Skin epidermis (tissue), 12 donors: ENCODE measurements at regions not wholly inside any gene's neighbourhood (a gene's known extent, or its start where the extent isn't known, plus 50 kb on each side); places are given as distances from the start of the nearest gene placed in this dataset.

Experiments
- H3K27ac ChIP-seq, 21 experiments: fragments of 200-600 bp; sonication (generic) in 11 of 21; one replicate each; pipeline ENCODE4 v1.5.0; 2020; ENCODE audit warnings: mild to moderate bottlenecking in 3 of 21, inconsistent platforms in 2 of 21, moderate library complexity in 2 of 21
- H3K4me3 ChIP-seq, 7 experiments: fragments of 200-600 bp; sonication (generic) in 2 of 7; one replicate each; pipeline ENCODE4 v1.5.0; 2020; ENCODE audit warnings: inconsistent platforms in 2 of 7, mild to moderate bottlenecking in 2 of 7, moderate library complexity in 1 of 7

DNA sequence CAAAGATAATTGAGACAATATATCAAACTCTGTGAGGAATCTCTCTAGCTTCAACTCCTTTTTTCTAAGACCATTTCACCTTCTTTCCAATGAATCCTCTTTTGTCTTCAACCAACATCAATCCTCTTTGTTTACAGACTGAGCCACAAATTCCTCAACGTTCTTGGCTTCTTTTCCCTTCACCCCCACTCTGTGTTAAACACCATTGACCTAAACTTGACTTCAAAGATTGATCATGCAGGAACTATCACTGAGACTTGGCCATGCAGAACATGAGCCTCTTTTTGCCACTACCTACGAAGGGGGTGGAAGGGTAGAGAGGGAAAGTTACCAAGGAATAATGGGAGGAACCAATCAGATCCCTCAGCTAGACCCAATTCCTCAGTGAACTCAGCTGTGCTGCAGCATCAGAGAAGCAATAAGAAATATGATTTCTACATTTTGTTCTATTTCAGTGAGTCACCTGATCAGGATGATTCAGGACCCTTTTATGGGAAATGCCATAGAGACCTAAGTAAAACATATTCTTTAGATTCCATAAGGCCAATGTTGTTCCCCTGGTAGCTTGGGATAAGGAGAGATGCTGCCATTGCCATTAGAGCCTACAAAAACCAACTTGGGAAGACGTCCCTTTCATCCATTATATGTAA lies 187.7 kb upstream of the RGMB start:
- H3K4me3 ChIP-seq, result no peak overlapping the region
- H3K27ac ChIP-seq, result no peak overlapping the region

DNA sequence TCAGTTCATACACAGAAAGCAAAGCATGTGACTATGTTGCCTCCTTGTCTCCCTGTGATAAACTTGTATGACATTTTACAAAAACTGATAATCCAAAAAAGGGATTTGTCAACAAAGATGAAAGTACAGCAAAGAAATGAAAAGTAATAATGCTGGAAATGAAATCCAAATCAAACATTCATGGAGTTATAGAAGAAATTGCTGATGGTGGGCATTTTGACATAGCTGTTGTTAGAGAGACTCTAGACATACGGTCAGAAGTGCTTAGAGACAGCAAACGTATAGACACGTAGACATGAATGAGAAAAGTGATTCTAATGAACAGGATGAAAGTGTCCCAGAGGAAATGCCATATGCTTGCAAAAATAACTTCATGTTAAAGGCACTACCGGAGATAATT lies 186.9 kb upstream of the RGMB start:
- Histone ChIP-seq H3K4me3 (no peak overlapping the region), H3K27ac (no peak overlapping the region)

DNA sequence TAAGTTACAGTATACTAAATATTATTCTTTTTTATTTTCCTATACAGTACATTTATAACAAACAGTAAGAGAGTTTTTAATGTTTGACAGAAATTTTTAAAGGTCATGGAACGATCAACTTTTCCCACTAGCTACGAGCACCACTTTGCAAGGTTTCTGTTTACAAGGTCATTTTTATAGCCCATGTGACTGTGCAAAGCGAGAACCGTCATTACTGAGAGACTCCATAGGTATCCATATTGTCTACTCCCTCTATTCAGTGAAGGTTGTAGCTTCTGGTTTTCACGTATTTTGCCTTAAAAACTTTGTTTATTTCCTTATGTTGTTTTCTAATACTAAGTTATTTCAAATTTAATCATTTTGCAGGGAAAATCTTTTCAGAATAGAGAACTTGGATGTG lies 186.3 kb upstream of the RGMB start:
- H3K4me3 ChIP-seq, result no peak overlapping the region
- H3K27ac ChIP-seq, result no peak overlapping the region

DNA sequence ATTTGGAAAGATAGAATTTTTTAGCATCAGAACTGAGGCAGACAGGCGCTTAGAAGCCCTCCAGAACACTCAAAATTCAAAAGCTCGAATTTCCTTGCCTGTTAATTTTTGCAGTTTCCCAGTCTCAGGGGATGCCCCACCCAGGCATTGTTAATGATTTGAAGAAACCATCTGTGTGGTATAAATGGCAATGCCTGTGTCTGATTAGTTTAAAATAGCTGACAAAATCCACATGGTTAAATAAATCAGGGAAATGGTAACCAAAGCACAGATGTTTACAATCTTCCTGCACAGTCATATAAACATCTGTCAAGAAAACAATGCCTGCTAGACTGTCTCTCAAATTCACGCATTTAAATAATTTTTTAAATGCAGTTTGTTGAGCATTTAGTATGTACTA lies 185.2 kb upstream of the RGMB start:
- Histone ChIP-seq H3K27ac (no peak overlapping the region), H3K4me3 (no peak overlapping the region)

DNA sequence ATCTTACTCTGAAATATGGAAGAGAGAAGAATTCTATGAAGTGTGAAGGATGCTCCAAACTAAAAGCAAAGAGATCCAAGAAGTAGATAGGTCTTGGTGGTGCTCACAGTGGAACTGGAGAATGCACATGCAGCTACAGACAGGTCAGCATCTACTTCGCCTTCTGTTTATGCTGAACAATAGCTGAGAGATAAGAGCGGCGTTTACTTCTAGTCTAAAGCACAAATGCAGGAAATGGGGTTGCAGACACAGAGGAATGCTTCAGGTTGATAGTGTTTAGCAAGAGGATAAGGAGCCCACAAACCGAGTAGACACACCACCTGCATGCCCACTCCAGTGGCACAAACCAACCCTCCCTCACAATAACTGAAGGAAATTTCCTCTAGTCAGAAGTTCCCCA lies 180.0 kb upstream of the RGMB start:
- Histone ChIP-seq H3K27ac (no peak overlapping the region), H3K4me3 (no peak overlapping the region)

DNA sequence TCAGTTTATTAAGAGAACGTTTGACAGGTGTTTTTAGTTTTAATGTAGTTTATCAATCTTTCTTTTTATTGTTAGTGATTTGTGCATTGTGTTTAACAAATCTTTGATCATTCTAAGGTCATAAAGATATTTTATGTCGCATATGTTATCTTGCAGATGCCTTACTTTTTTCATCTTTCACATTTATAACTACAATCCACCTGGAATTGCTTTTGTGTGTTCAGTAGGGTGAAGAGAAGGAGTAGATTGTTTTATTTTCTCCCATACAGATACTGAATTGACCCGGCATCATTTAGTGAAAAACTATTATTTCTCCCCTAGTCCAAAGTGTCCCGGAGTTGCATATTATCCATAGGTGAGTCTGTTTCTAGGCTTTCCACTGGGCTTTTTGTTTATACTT lies 179.4 kb upstream of the RGMB start:
- H3K4me3 ChIP-seq, result no peak overlapping the region
- H3K27ac ChIP-seq, result no peak overlapping the region

DNA sequence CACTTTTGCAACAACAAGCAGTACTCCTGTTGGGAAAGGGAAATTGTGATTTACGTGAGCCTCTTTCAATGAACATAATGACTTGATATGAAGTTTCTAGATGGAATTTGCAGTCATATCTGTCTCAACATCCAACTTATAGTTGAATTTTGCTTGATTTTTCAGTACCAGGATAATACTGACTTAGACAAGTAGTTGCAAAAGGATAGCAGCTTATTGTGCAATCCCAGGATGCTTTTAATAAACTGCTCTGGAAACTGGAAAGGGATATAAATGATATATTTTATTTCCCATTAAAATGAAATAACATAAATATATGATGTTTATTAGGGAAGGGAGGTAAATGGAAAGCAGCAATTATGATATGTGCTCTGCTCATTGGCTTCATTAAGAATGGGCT lies 174.4 kb upstream of the RGMB start:
- no peak overlapping the region for H3K4me3 ChIP-seq
- H3K27ac ChIP-seq, result no peak overlapping the region

DNA sequence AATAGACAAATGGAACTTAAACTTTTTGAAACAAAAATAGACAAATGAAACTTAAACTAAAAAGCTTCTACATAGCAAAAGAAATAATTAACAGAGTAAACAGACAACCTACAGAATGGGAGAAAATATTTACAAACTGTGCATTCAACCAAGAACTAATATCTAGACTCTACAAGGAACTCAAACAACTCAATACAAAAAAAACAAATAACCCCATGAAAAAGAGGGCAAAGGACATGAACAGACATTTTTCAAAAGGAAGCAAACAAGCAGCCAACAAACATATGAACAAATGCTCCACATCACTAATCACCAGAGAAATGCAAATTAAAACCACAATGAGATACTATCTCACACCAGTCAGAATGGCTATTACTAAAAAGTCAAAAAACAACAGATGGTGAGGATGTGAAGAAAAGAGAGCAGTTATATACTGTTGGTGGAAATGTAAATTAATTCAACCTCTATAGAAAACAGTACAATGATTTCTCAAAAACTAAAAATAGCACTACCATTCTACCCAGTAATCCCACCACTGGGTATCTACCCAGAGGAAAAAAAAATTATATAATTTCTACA lies 170.8 kb upstream of the RGMB start:
- Histone ChIP-seq H3K27ac (no peak overlapping the region), H3K4me3 (no peak overlapping the region)

DNA sequence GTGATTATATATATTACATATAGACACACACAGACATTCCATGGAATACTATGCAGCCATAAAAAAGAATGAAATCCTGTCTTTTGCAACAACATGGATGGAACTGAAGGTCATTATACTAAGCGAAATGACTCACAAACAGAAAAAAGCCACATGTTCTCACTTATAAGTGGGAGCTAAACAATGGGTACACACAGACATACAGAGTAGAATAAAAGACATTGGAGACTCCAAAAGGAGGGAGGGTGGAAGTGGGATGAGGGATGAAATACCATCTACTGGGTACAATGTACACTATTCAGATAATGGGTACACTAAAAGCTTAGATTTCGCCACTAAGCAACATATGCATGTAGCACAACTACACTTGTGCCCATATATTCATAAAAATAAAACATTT lies 170.0 kb upstream of the RGMB start:
- no peak overlapping the region for H3K4me3 ChIP-seq
- no peak overlapping the region for H3K27ac ChIP-seq

DNA sequence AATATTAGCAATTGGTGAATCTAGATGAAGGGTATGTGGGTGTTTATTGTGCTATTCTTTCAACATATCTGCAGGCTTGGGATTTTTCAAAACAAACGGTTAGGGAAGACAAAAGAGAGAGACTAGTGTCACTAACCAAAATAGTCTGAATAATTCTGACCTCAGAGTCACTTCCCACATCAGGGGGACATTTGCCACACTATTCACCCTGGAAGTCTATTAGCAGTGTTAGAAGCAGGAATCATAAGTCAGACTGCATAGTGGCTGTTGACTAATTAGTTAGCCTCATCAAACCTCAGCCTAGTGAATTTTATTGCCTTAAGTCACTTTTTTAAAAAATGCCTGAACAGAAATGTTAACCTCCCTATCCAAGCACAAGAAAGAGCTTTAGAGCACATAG lies 169.2 kb upstream of the RGMB start:
- no peak overlapping the region for H3K27ac ChIP-seq
- no peak overlapping the region for H3K4me3 ChIP-seq

DNA sequence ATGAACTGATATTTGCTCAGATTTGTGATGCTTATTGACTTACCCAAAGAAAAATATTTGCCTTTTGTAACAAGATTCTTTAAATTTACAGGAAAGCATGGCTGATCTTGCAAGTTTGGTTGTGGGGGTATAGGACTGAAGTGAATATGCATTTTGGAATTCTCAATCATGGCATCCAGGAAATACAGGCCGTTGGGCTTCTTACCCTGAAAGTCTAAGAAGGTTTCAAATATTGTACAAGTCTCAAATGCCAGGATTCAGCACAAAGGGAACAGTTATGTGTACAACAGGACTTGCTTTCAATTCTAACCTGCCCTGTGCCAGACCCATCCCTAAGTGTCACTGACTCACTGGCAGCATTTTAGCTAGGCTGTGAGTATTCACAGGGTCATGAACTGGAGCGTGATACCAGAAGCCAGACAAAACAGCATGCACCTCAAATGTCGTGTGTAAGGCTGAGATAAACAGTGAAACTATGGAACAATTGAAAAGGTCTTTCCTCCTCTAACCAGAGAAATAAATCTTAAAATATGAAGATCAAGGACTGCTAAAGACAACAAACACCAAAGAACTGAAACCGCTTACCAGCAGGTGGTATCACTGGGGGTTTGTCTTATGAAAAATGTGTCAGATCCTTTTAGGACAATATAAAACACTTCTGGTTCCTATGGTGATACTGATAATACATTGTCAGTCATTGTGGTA lies 168.6 kb upstream of the RGMB start:
- H3K27ac ChIP-seq, result no peak overlapping the region
- H3K4me3 ChIP-seq, result no peak overlapping the region

DNA sequence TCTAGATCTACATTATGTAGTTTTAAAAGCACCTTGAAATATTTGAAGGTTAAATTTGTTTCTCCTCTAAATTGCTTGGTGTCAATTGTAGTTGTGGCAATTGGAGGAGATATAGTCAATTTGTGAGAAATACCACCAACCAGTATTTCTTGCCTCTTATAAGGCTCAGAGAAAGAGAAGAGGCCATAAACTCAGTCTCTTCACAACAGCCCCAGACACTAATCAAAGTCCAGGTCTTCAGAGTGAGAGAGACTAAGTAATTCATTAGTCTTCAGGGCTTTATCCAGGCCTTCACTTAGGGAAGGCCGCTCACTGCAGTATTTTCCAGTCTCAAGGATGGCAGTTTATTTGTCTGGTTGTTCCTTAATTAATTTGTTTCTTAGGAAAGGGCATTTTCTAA lies 168.0 kb upstream of the RGMB start:
- Histone ChIP-seq H3K27ac (no peak overlapping the region), H3K4me3 (no peak overlapping the region)

DNA sequence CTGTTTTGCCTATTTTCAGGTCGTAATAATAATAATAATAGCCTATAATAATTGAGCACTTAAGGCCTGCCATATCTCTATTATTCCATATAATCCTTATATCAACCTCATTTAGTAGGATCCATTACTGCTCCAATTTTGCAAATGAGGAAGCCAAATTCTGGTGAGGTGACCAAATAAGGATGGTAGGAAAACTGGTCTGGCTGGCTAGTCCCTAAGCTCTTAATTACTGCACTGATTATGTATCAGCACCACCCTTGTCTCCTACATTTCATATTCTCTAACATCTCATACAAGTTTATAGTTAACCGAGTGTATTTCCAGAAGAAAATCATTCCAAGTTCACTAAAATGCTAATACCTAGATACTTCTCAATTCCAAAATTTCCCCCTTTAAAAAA lies 166.5 kb upstream of the RGMB start:
- H3K4me3 ChIP-seq, result no peak overlapping the region
- no peak overlapping the region for H3K27ac ChIP-seq

DNA sequence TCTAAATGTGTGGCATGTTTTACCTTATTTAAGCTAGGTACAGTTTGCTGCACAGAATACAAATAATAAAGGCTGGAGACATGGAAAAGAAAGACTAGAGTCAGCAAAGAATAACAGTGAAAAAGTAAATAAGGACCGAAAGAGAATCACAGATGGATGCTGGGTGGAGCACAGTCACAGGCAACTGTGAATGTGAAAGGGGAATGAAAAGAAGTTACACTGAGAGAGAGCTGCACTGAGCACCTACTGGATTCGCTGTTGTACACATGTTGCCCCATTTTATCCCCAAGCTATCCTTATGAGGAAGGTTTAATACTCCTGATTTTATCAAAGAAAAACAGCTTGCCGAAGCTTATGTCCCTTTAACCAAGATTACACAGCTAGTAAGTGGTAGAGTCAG lies 165.4 kb upstream of the RGMB start:
- H3K27ac ChIP-seq, result no peak overlapping the region
- no peak overlapping the region for H3K4me3 ChIP-seq

DNA sequence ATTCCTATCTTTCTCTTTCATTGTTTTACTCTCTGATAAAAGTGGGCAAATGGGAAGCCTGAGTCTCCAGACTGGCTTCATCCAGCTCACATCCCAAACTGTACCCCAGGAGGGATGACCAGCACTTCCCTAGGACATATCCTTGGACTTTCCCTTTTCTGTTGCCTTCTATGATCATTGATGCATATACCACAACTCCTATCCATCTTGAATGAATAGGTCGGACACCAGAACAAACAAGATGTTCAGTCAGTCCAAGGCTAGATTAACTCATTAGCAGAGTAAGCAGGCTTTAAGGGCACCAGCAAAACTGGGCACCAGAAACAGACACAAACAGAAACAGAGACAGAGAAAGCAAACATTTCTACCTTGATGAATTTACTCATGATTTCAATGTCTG lies 159.1 kb upstream of the RGMB start:
- H3K4me3 ChIP-seq, result no peak overlapping the region
- no peak overlapping the region for H3K27ac ChIP-seq

DNA sequence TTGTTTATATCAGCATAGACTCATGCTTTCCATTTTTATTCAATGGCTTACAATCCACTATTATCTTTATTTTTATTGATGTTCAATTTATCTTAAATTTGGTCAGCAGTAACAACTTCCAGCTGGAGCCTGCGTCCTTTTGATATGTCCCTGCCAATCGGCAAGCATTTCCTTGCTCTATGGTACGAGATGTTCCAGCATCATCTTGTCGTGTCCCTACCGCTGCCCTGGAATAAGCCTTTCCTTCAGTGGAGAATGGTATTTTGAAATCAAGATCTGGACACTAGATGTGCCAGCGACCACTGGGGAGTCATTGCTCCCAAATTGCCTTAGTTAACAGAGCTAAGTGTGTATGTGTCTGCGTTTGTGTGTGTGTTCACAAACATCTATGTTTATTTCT lies 151.6 kb upstream of the RGMB start:
- no peak overlapping the region for H3K27ac ChIP-seq
- H3K4me3 ChIP-seq, result no peak overlapping the region

DNA sequence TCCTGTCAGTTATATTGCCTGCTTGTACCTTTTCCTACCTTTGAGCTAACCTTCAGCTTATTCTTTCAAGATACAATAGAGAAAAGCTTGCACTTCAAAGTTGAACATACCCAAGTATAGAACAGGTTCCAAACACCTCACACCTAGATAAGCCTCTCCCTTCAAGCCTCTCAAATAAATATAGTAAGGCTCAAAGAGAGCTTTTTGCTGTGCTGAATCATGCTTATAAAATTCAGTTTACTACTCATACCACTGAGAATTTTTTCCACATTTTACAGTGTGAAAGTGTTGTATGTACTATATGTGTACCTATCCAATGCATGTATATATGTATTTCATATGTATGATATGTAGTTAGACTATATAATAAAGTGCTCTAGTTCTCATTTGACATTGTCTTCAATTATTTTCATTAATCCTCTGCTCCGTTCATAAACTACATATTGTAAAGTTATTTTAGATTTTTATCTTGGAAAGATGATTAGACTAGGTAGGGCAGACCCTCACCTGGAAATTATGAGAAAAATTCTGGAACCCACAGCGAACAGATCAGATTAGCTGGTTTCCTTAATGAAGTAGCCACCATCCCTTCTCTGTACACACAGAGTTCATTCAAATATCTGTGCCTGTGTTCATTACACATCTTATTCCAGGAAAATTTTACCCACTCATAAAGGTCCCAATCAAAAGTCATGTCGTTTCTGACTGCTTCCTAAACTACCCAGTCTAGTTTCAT lies 149.2 kb upstream of the RGMB start:
- no peak overlapping the region for H3K27ac ChIP-seq
- H3K4me3 ChIP-seq, result no peak overlapping the region

DNA sequence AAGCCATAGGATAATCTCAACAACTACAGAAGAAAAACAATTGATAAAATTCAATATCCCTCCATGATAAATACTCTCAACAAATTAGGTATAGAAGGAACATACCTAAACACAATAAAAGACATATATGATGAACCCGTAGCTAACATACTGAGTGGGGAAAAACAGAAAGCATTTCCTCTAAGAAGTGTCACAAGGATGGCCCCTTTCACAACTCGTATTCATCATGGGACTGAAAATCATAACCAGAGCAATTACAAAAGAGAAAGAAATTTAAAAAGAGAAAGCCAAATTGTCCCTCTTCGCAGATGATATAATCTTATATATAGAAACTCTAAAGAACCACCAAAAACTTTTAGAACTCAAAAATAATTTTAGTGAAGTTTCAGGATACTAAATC lies 146.3 kb upstream of the RGMB start:
- Histone ChIP-seq H3K27ac (no peak overlapping the region), H3K4me3 (no peak overlapping the region)

DNA sequence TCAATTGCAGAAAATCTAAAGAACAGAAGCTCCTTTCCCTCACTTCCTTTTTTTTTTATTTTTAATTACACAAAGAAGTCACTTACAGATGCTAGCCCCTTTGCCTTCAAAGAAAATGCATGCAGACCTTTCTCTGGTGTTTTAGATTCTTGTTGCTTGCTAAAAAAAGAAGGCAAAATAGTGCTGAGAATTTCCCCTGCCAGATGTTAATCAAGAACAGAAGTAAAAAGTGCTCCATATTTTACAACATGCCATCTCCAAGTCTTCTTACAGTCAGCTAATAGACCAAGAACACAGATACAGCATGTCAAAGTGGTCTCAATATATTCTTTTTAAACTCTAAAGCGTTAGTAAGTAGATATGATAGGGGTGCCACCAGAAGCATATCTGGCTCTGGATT lies 142.8 kb upstream of the RGMB start:
- H3K4me3 ChIP-seq, result no peak overlapping the region
- H3K27ac ChIP-seq, result no peak overlapping the region

DNA sequence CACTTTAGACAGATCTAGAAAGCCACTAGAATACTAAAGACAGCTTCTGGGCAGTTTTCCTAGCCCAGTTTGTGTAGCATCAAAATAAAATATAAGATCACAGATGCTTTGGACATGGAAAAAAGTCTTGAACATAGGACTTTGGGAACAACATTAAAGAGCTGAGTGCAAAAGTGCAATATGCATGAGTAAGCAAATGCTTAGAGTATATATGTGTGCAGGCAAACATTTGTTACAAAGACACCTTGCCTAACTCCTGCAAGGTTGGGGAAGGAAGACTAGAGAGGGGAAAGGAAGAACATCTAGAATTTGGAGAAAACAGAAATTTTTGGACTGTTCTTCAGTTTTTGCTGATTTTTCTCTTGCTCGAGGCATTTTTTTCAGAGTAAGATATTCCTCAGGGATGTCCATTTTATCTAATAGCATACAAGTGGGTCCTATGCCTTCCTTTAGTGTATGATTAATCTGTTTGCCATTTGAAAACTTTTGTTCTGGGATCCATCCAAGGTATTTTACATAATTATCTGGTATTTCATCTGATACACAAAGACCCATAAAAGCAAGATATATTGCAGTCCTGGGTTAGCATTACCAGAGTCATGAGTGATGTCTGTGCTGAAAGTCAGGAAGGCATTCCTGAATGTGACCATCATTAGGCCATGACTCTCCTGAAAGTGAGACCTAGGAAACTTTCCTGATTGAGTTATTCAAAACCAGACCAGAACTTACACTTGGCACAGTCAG lies 142.0 kb upstream of the RGMB start:
- no peak overlapping the region for H3K4me3 ChIP-seq

More for the DNA sequence above, 142.0 kb upstream of the RGMB start:
- no peak overlapping the region for H3K27ac ChIP-seq
